ENCODE measurements at regions not wholly inside any gene's neighbourhood (a gene's known extent, or its start where the extent isn't known, plus 50 kb on each side); places are given as distances from the start of the nearest gene placed in this dataset.
"Not testable (repeated sequence)": the region's sequence is repeated elsewhere in the genome, so short reads cannot be mapped to it uniquely, and the experiment has no call there.

GRCh38 chr5:81830596-81830995 is 79.7 kb upstream of the SSBP2 start:
- no peak for DNase-seq (ENCODE audit: low read depth in 2 of 2, low spot score in 1 of 2)

GRCh38 chr5:81829242-81829641 is 78.3 kb upstream of the SSBP2 start:
- no peak for DNase-seq (ENCODE audit: low read depth in 2 of 2, low spot score in 1 of 2)

- no peak for DNase-seq (ENCODE audit: low read depth in 2 of 2, low spot score in 1 of 2)
Measured at GRCh38 chr5:81827500-81827899, 76.6 kb upstream of the SSBP2 start.

GRCh38 chr5:81826128-81826527 is 75.2 kb upstream of the SSBP2 start:
- DNase-seq (ENCODE audit: low read depth in 2 of 2, low spot score in 1 of 2): no peak

- no peak for DNase-seq (ENCODE audit: low read depth in 2 of 2, low spot score in 1 of 2)
Measured at GRCh38 chr5:81825237-81825636, 74.3 kb upstream of the SSBP2 start.

GRCh38 chr5:81823736-81824135 is 72.8 kb upstream of the SSBP2 start:
- DNase-seq (ENCODE audit: low read depth in 2 of 2, low spot score in 1 of 2): not testable (repeated sequence)

- DNase-seq (ENCODE audit: low read depth in 2 of 2, low spot score in 1 of 2): no peak
Measured at GRCh38 chr5:81820863-81821262, 70.0 kb upstream of the SSBP2 start.

- no peak for DNase-seq (ENCODE audit: low read depth in 2 of 2, low spot score in 1 of 2)
Measured at GRCh38 chr5:81820318-81820636, 69.4 kb upstream of the SSBP2 start.

- DNase-seq (ENCODE audit: low read depth in 2 of 2, low spot score in 1 of 2): no peak
Measured at GRCh38 chr5:81819556-81820317, 68.8 kb upstream of the SSBP2 start.

GRCh38 chr5:81817980-81818379 is 67.1 kb upstream of the SSBP2 start:
- DNase-seq (ENCODE audit: low read depth in 2 of 2, low spot score in 1 of 2): no peak

GRCh38 chr5:81817086-81817485 is 66.2 kb upstream of the SSBP2 start:
- DNase-seq (ENCODE audit: low read depth in 2 of 2, low spot score in 1 of 2): no peak

- no peak for DNase-seq (ENCODE audit: low read depth in 2 of 2, low spot score in 1 of 2)
Measured at GRCh38 chr5:81815321-81815720, 64.4 kb upstream of the SSBP2 start.

- no peak for DNase-seq (ENCODE audit: low read depth in 2 of 2, low spot score in 1 of 2)
Measured at GRCh38 chr5:81808106-81808505, 57.2 kb upstream of the SSBP2 start.

GRCh38 chr5:81805086-81805485 is 54.2 kb upstream of the SSBP2 start:
- DNase-seq (ENCODE audit: low read depth in 2 of 2, low spot score in 1 of 2): no peak

- DNase-seq (ENCODE audit: low read depth in 2 of 2, low spot score in 1 of 2): no peak
Measured at GRCh38 chr5:81803812-81804211, 52.9 kb upstream of the SSBP2 start.

GRCh38 chr5:81802625-81803024 is 51.7 kb upstream of the SSBP2 start:
- no peak for DNase-seq (ENCODE audit: low read depth in 2 of 2, low spot score in 1 of 2)

- no peak for DNase-seq (ENCODE audit: low read depth in 2 of 2, low spot score in 1 of 2)
Measured at GRCh38 chr5:81802020-81802419, 51.1 kb upstream of the SSBP2 start.

GRCh38 chr5:81800797-81801196 is 49.9 kb upstream of the SSBP2 start:
- DNase-seq (ENCODE audit: low read depth in 2 of 2, low spot score in 1 of 2): no peak

Measured in stimulated activated CD8-positive, alpha-beta memory T cell treated with anti-CD3 and anti-CD28 coated beads, Interleukin-4, amount 100 ng/mL, for 4 hours (primary cell).